ENCODE measurements at regions not wholly inside any gene's neighbourhood (a gene's known extent, or its start where the extent isn't known, plus 50 kb on each side); places are given as distances from the start of the nearest gene placed in this dataset.

DNA sequence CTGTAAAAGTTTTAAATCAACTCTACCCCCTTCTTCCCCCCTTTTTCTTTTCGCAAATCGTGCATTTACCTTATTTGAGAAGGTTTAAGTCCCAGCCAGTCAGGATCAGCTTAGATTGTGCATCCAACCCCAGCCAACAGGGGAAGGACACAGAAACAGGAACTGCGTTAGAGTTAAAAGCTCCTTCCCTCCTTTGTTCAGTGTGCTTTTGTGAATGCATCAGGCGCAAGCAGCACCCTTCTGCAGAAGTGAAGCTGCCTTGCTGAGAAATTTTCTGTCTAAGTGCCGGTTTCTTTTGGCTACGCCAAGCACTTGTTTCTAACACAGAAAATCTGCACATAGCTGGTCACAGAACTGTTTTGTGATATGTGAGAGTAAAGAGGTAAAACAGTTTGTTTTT lies 56.2 kb upstream of the PRRC2C start:
- TF ChIP-seq EZH2 (IDR thresholded peaks at IDR 0.05; ENCODE audit: low read depth): no peak
- TF ChIP-seq, protein P1, sequence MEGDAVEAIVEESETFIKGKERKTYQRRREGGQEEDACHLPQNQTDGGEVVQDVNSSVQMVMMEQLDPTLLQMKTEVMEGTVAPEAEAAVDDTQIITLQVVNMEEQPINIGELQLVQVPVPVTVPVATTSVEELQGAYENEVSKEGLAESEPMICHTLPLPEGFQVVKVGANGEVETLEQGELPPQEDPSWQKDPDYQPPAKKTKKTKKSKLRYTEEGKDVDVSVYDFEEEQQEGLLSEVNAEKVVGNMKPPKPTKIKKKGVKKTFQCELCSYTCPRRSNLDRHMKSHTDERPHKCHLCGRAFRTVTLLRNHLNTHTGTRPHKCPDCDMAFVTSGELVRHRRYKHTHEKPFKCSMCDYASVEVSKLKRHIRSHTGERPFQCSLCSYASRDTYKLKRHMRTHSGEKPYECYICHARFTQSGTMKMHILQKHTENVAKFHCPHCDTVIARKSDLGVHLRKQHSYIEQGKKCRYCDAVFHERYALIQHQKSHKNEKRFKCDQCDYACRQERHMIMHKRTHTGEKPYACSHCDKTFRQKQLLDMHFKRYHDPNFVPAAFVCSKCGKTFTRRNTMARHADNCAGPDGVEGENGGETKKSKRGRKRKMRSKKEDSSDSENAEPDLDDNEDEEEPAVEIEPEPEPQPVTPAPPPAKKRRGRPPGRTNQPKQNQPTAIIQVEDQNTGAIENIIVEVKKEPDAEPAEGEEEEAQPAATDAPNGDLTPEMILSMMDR (conservative IDR thresholded peaks at IDR 0.05): no peak

Measured in PC-9 (cell line).